ENCODE measurements at regions not wholly inside any gene's neighbourhood (a gene's known extent, or its start where the extent isn't known, plus 50 kb on each side); places are given as distances from the start of the nearest gene placed in this dataset.

GRCh38 chr2:59932341-59932740 is 621.1 kb downstream of the BCL11A start:
- Histone ChIP-seq H3K9me3 (no peaks in the 10 kb centered on the region), H3K36me3 (no peaks in the 10 kb centered on the region), H3K27me3 (no peaks in the 10 kb centered on the region), H3K4me3 (no peak overlapping the region), H3K4me1 (no peaks in the 10 kb centered on the region), H3K27ac (no peak overlapping the region)
- DNase-seq = no peak
- TF ChIP-seq CTCF (IDR thresholded peaks at IDR 0.05) (no peak), POLR2A (IDR thresholded peaks at IDR 0.05) (no peak)

- Histone ChIP-seq H3K9me3 (no peaks in the 10 kb centered on the region), H3K4me1 (no peaks in the 10 kb centered on the region), H3K27me3 (no peaks in the 10 kb centered on the region), H3K4me3 (no peak overlapping the region), H3K27ac (no peak overlapping the region), H3K36me3 (no peaks in the 10 kb centered on the region)
- TF ChIP-seq CTCF (IDR thresholded peaks at IDR 0.05) (no peak), POLR2A (IDR thresholded peaks at IDR 0.05) (no peak)
- DNase-seq = no peak
Measured at GRCh38 chr2:59930430-59930829, 623.0 kb downstream of the BCL11A start.

GRCh38 chr2:59926731-59927130 is 626.7 kb downstream of the BCL11A start:
- DNase-seq = no peak
- H3K4me3 ChIP-seq = no peak overlapping the region
- H3K36me3 ChIP-seq = no peaks in the 10 kb centered on the region

GRCh38 chr2:59925321-59925720 is 628.1 kb downstream of the BCL11A start:
- DNase-seq = no peak
- no peaks in the 10 kb centered on the region for H3K36me3 ChIP-seq
- H3K4me1 ChIP-seq = no peaks in the 10 kb centered on the region
- H3K27me3 ChIP-seq = no peaks in the 10 kb centered on the region
- no peak overlapping the region for H3K4me3 ChIP-seq
- no peak for TF ChIP-seq POLR2A (IDR thresholded peaks at IDR 0.05)
- TF ChIP-seq CTCF (IDR thresholded peaks at IDR 0.05) = no peak
- H3K27ac ChIP-seq = no peak overlapping the region
- no peaks in the 10 kb centered on the region for H3K9me3 ChIP-seq

More at GRCh38 chr2:59926731-59927130, 626.7 kb downstream of the BCL11A start:
- TF ChIP-seq POLR2A (IDR thresholded peaks at IDR 0.05) = no peak
- TF ChIP-seq CTCF (IDR thresholded peaks at IDR 0.05) = no peak
- Histone ChIP-seq H3K27me3 (no peaks in the 10 kb centered on the region), H3K4me1 (no peaks in the 10 kb centered on the region), H3K27ac (no peak overlapping the region), H3K9me3 (no peaks in the 10 kb centered on the region)

GRCh38 chr2:59924346-59924745 is 629.1 kb downstream of the BCL11A start:
- no peak overlapping the region for H3K27ac ChIP-seq
- no peaks in the 10 kb centered on the region for H3K9me3 ChIP-seq
- TF ChIP-seq POLR2A (IDR thresholded peaks at IDR 0.05) (no peak), CTCF (IDR thresholded peaks at IDR 0.05) (no peak)
- no peaks in the 10 kb centered on the region for H3K4me1 ChIP-seq
- no peaks in the 10 kb centered on the region for H3K36me3 ChIP-seq
- H3K27me3 ChIP-seq = no peaks in the 10 kb centered on the region
- no peak for DNase-seq
- H3K4me3 ChIP-seq = no peak overlapping the region

GRCh38 chr2:59922450-59922849 is 631.0 kb downstream of the BCL11A start:
- H3K4me1 ChIP-seq = no peaks in the 10 kb centered on the region
- no peaks in the 10 kb centered on the region for H3K36me3 ChIP-seq
- H3K9me3 ChIP-seq = no peaks in the 10 kb centered on the region
- H3K4me3 ChIP-seq = no peak overlapping the region
- TF ChIP-seq POLR2A (IDR thresholded peaks at IDR 0.05) (no peak), CTCF (IDR thresholded peaks at IDR 0.05) (no peak)
- no peak for DNase-seq
- no peaks in the 10 kb centered on the region for H3K27me3 ChIP-seq
- no peak overlapping the region for H3K27ac ChIP-seq

Measured in Peyer's patch (tissue), 4 donors.